A549 (cell line): ENCODE measurements at regions not wholly inside any gene's neighbourhood (a gene's known extent, or its start where the extent isn't known, plus 50 kb on each side); places are given as distances from the start of the nearest gene placed in this dataset.

Experiments
- ATAC-seq, 2 experiments: fragments of 200-7000 bp in 1 of 2; fragments of >200 bp in 1 of 2; cut with Nextera tagmentation in 1 of 2; cut with Tn5 transposase in 1 of 2; 3 replicates each; pipeline versions ENCODE4 v1.8.0 to v1.9.1; 2018 to 2020; ENCODE audit warnings: mild to moderate bottlenecking in 1 of 2, moderate library complexity in 1 of 2
- CTCF ChIA-PET: fragments of 300-600 bp; sonication (Branson Sonifier 250); formaldehyde crosslinking; extraction: SDS; loops from one replicate; lab custom pipeline; 2021; ENCODE audit warnings: antibody characterized with exemption, inconsistent platforms; lab: Yijun Ruan, JAX
- POLR2A ChIA-PET: fragments of 350-600 bp; formaldehyde crosslinking; extraction: SDS; loops from one replicate; lab custom pipeline; 2021; ENCODE audit warnings: antibody characterized with exemption, inconsistent platforms; lab: Yijun Ruan, JAX
- DNase-seq, 2 experiments: peaks; one replicate each; pipeline versions ENCODE4 v3.0.0 to v3.0.0-alpha.2; 2011 to 2016; ENCODE audit warnings: low read depth in 1 of 2, low spot score in 1 of 2
- FAIRE-seq: peaks from 2 replicates; lab custom pipeline; 2011; peaks lifted over from hg19 to GRCh38; lab: Jason Lieb, UNC
- H3K27ac ChIP-seq, 2 experiments: fragments of >200 bp; sonication (Bioruptor Twin); formaldehyde crosslinking; 3 replicates each; pipeline ENCODE4 v1.5.1; 2016 to 2017
- H3K4me1 ChIP-seq: fragments of >200 bp; sonication (Bioruptor Twin); formaldehyde crosslinking; 3 replicates; pipeline ENCODE4 v1.6.1; 2016
- H3K4me2 ChIP-seq: fragments of >200 bp; sonication (Bioruptor Twin); formaldehyde crosslinking; 3 replicates; pipeline ENCODE4 v1.6.1; 2016
- H3K4me3 ChIP-seq: fragments of >200 bp; sonication (Bioruptor Twin); formaldehyde crosslinking; 3 replicates; pipeline ENCODE4 v1.5.1; 2016
- H3K9me3 ChIP-seq: fragments of >200 bp; sonication (Bioruptor Twin); formaldehyde crosslinking; 3 replicates; pipeline ENCODE4 v1.6.1; 2016
- ATOH8 ChIP-seq: fragments of 250-450 bp; sonication (Bioruptor Pico); IDR thresholded peaks from 2 replicates; pipeline ENCODE4 v1.5.0; 2020; ENCODE audit warnings: low read depth, mild to moderate bottlenecking, moderate library complexity
- BHLHE40 ChIP-seq: IDR thresholded peaks from 2 replicates; pipeline ENCODE4 v1.6.1; 2012; ENCODE audit warnings: low read depth, low read length, inconsistent platforms
- CEBPB ChIP-seq, 2 experiments: fragments of >200 bp in 1 of 2; sonication (Bioruptor Twin) in 1 of 2; formaldehyde crosslinking in 1 of 2; IDR thresholded peaks; 2 replicates each; pipeline ENCODE4 v1.6.1; 2012 to 2016
- CHD4 ChIP-seq: fragments of 200-600 bp; sonication (generic); IDR thresholded peaks from 2 replicates; pipeline ENCODE4 v1.6.1; 2016; ENCODE audit warnings: antibody characterized with exemption, mild to moderate bottlenecking, borderline replicate concordance
- EHF ChIP-seq: fragments of 250-450 bp; sonication (Bioruptor Pico); IDR thresholded peaks from 2 replicates; pipeline ENCODE4 v1.5.0; 2020; ENCODE audit warnings: mild to moderate bottlenecking
- EHMT2 ChIP-seq: fragments of 200-600 bp; sonication (generic); IDR thresholded peaks from 2 replicates; pipeline ENCODE4 v1.6.1; 2016; ENCODE audit warnings: antibody characterized with exemption, low read depth, mild to moderate bottlenecking, moderate library complexity
- FOSL2 ChIP-seq, 2 experiments: fragments of 450-650 bp in 1 of 2; fragments of >200 bp in 1 of 2; sonication (Bioruptor Twin) in 1 of 2; formaldehyde crosslinking; IDR thresholded peaks; 2 replicates each; pipeline versions ENCODE4 v1.5.0 to v1.6.1; 2016 to 2020; ENCODE audit warnings: mild to moderate bottlenecking in 1 of 2, moderate library complexity in 1 of 2
- GATA3 ChIP-seq: IDR thresholded peaks from 2 replicates; pipeline ENCODE4 v1.6.1; 2012; ENCODE audit warnings: borderline replicate concordance
- HMGXB4 ChIP-seq: fragments of 250-450 bp; sonication (Bioruptor Pico); IDR thresholded peaks from 2 replicates; pipeline ENCODE4 v1.5.0; 2021; ENCODE audit warnings: mild to moderate bottlenecking, moderate library complexity, borderline replicate concordance
- JUNB ChIP-seq: fragments of >200 bp; sonication (Bioruptor Twin); formaldehyde crosslinking; IDR thresholded peaks from 2 replicates; pipeline ENCODE4 v1.6.1; 2016
- MAX ChIP-seq: IDR thresholded peaks from 2 replicates; pipeline ENCODE4 v1.6.1; 2012
- MAZ ChIP-seq: fragments of 150-350 bp; IDR thresholded peaks from 2 replicates; pipeline ENCODE4 v1.6.1; 2014; ENCODE audit warnings: antibody characterized with exemption, low read depth, low read length, borderline replicate concordance
- MYC ChIP-seq: IDR thresholded peaks from 2 replicates; pipeline ENCODE4 v1.6.1; 2012; ENCODE audit warnings: mild to moderate bottlenecking, inconsistent platforms, low read length, improper control_type of control experiment, borderline replicate concordance
- NFE2L2 ChIP-seq: fragments of 150-350 bp; conservative IDR thresholded peaks from 2 replicates; pipeline ENCODE4 v1.6.1; 2014; ENCODE audit warnings: low read length
- POLR2AphosphoS2 ChIP-seq: conservative IDR thresholded peaks from 2 replicates; pipeline ENCODE4 v1.6.1; 2012; ENCODE audit warnings: low read length, improper control_type of control experiment, inconsistent platforms
- RAD21 ChIP-seq, 2 experiments: fragments of >200 bp in 1 of 2; sonication (Bioruptor Twin) in 1 of 2; formaldehyde crosslinking in 1 of 2; IDR thresholded peaks in 1 of 2; conservative IDR thresholded peaks in 1 of 2; 2 replicates in 1 of 2; 3 replicates in 1 of 2; pipeline ENCODE4 v1.6.1; 2012 to 2018; ENCODE audit warnings: inconsistent platforms in 1 of 2
- RCOR1 ChIP-seq: fragments of 150-350 bp; IDR thresholded peaks from 2 replicates; pipeline ENCODE4 v1.6.1; 2014; ENCODE audit warnings: antibody characterized with exemption, low read length, low read depth
- REST ChIP-seq: fragments of 200-600 bp; sonication (generic); IDR thresholded peaks from 2 replicates; pipeline ENCODE4 v1.6.1; 2016; ENCODE audit warnings: antibody characterized with exemption, mild to moderate bottlenecking, moderate library complexity
- RNF2 ChIP-seq: fragments of 200-600 bp; sonication (generic); IDR thresholded peaks from 2 replicates; pipeline ENCODE4 v1.6.1; 2016; ENCODE audit warnings: low read depth, mild to moderate bottlenecking, antibody characterized with exemption, moderate library complexity, borderline replicate concordance
- SMC3 ChIP-seq: fragments of >200 bp; sonication (Bioruptor Twin); formaldehyde crosslinking; IDR thresholded peaks from 3 replicates; pipeline ENCODE4 v1.6.1; 2018; ENCODE audit warnings: inconsistent platforms
- SREBF2 ChIP-seq: fragments of 450-650 bp; IDR thresholded peaks from 2 replicates; pipeline ENCODE4 v1.6.1; 2014; ENCODE audit warnings: mild to moderate bottlenecking, moderate library complexity
- USF2 ChIP-seq: fragments of 450-650 bp; IDR thresholded peaks from 2 replicates; pipeline ENCODE4 v1.6.1; 2014; ENCODE audit warnings: antibody characterized with exemption
- ZC3H11A ChIP-seq: fragments of 450-650 bp; IDR thresholded peaks from 2 replicates; pipeline ENCODE4 v1.6.1; 2014; ENCODE audit warnings: antibody characterized with exemption, mild to moderate bottlenecking
- ZFP36 ChIP-seq: fragments of 450-650 bp; IDR thresholded peaks from 2 replicates; pipeline ENCODE4 v1.6.1; 2014; ENCODE audit warnings: borderline replicate concordance; ENCODE audit not compliant: partially characterized antibody
- ZNF302 ChIP-seq: fragments of 250-450 bp; sonication (Bioruptor Pico); IDR thresholded peaks from 2 replicates; pipeline ENCODE4 v1.9.0; 2021; ENCODE audit warnings: inconsistent platforms, mild to moderate bottlenecking, moderate library complexity
- WGBS: methylation state at CpG from one replicate; pipeline ENCODE4 v1.1.6; 2017; ENCODE audit errors: missing lambda C conversion rate; 5-methylcytosine and 5-hydroxymethylcytosine counted together

- POLR2A ChIA-PET, result no interaction called here
- no peak for ATAC-seq
- no peak for TF ChIP-seq MAZ
- TF ChIP-seq RCOR1, result no peak
- TF ChIP-seq RNF2, result no peak
- no peak for TF ChIP-seq MYC
- TF ChIP-seq RAD21 (conservative IDR thresholded peaks at IDR 0.05 in 1 of 2, IDR thresholded peaks at IDR 0.05 in 1 of 2), result no peak
- no peak for TF ChIP-seq NFE2L2
- TF ChIP-seq ATOH8 (CRISPR knock-in tag), result no peak
- no peak for TF ChIP-seq EHMT2
- TF ChIP-seq SMC3, result no peak
- TF ChIP-seq EHF (CRISPR knock-in tag), result no peak
- no peak for TF ChIP-seq MAX
- TF ChIP-seq USF2, result no peak
- TF ChIP-seq ZFP36, result no peak
- no peak for TF ChIP-seq HMGXB4
- TF ChIP-seq SREBF2, result no peak
- TF ChIP-seq ZC3H11A, result no peak
- TF ChIP-seq, all 56 proteins: peak for 0
- FAIRE-seq (no peak), DNase-seq (no peak)
- H3K27ac ChIP-seq, result no peak overlapping the region
- peaks cover 20% of the 10 kb centered on the region for H3K4me1 ChIP-seq
- CTCF ChIA-PET, result no interaction called here
- H3K9me3 ChIP-seq, result no peaks in the 10 kb centered on the region
- H3K4me2 ChIP-seq, result no peak overlapping the region
- H3K4me3 ChIP-seq, result no peak overlapping the region
- 67% methylated on average over 4 of the region's 4 CpGs for WGBS
Measured at GRCh38 chr1:232166942-232167341, 463.0 kb downstream of the SIPA1L2 start.

GRCh38 chr1:232164078-232164963 is 465.6 kb downstream of the SIPA1L2 start:
- H3K27ac ChIP-seq, result peak overlapping the region; percentile 24 to 55; a peak in 5 of 6 replicates
- DNase-seq, result peak; percentile 28 to 74
- peak; percentile 62 to 81; a peak in 5 of 6 replicates for ATAC-seq
- peaks cover 20% of the 10 kb centered on the region for H3K4me1 ChIP-seq
- no peak overlapping the region for H3K4me3 ChIP-seq
- CTCF ChIA-PET, result interaction anchor here (0.6 kb wide), 1 partner anchor 62 kb away, joined by 3 read pairs; no protein-coding TSS in a partner anchor
- peak overlapping the region; percentile 59 for H3K4me2 ChIP-seq
- POLR2A ChIA-PET, result no interaction called here
- 25% methylated on average over 4 of the region's 4 CpGs for WGBS
- no peaks in the 10 kb centered on the region for H3K9me3 ChIP-seq
- FAIRE-seq, result peak; percentile 13
- peak; percentile 81 for TF ChIP-seq GATA3
- no peak for TF ChIP-seq RAD21 (conservative IDR thresholded peaks at IDR 0.05 in 1 of 2, IDR thresholded peaks at IDR 0.05 in 1 of 2)
- peak; percentile 21; the same call in 1 of the 2 replicates for TF ChIP-seq ZNF302 (CRISPR knock-in tag)
- TF ChIP-seq REST, result no peak
- peak; percentile 21; the same call in 1 of the 2 replicates for TF ChIP-seq FOSL2 (IDR thresholded peaks at IDR 0.05)
- TF ChIP-seq FOSL2 (CRISPR knock-in tag; IDR thresholded peaks at IDR 0.05), result peak; percentile 88
- TF ChIP-seq CEBPB (IDR thresholded peaks at IDR 0.05), result peak; percentile 25 to 35; a peak in 2 of 4 replicates
- no peak for TF ChIP-seq POLR2AphosphoS2
- peak; percentile 72 for TF ChIP-seq JUNB
- TF ChIP-seq BHLHE40, result no peak
- TF ChIP-seq RNF2, result no peak
- TF ChIP-seq ZFP36, result peak; percentile 24
- no peak for TF ChIP-seq MAZ
- no peak for TF ChIP-seq CHD4
- 0 out of 3 replicates have a peak, but pooled peaks have one; percentile 7 for TF ChIP-seq SMC3
- TF ChIP-seq USF2, result no peak
